Prostate gland (tissue), 2 donors: ENCODE measurements at regions not wholly inside any gene's neighbourhood (a gene's known extent, or its start where the extent isn't known, plus 50 kb on each side); places are given as distances from the start of the nearest gene placed in this dataset.
A peak's percentile ranks its signal among the peaks of the same experiment; 100 is the strongest.

Experiments used
- DNase-seq: peaks from one replicate; pipeline ENCODE4 v3.0.0-alpha.2; 2019; ENCODE audit warnings: low spot score
- H3K27ac ChIP-seq, 2 donors: fragments of 200-600 bp; sonication (generic); 2 replicates each; pipeline ENCODE4 v1.5.1; 2017 to 2019
- H3K27me3 ChIP-seq: fragments of 200-600 bp; sonication (generic); replicated peaks from 2 replicates; pipeline ENCODE4 v1.5.1; 2019; ENCODE audit not compliant: insufficient read depth
- H3K36me3 ChIP-seq, 2 donors: fragments of 200-600 bp; sonication (generic); 1 replicate in 1 of 2; 2 replicates in 1 of 2; pipeline versions ENCODE4 v1.5.1 to v1.8.1; 2017 to 2019
- H3K4me1 ChIP-seq: fragments of 200-600 bp; sonication (generic); replicated peaks from 2 replicates; pipeline ENCODE4 v1.5.1; 2019
- H3K4me3 ChIP-seq, 2 donors: fragments of 200-600 bp; sonication (generic); 2 replicates each; pipeline ENCODE4 v1.5.1; 2017 to 2019
- H3K9me3 ChIP-seq: fragments of 200-600 bp; sonication (generic); 2 replicates; pipeline ENCODE4 v1.5.1; 2017
- POLR2A ChIP-seq: fragments of 450-650 bp; IDR thresholded peaks from one replicate; pipeline ENCODE4 v1.6.1; 2016; ENCODE audit warnings: antibody characterized with exemption, mild to moderate bottlenecking
- POLR2AphosphoS5 ChIP-seq: sonication (generic); formaldehyde crosslinking; IDR thresholded peaks from one replicate; pipeline ENCODE4 v1.6.1; 2017; ENCODE audit warnings: antibody characterized with exemption
- WGBS: methylation state at CpG from one replicate; pipeline ENCODE4 v1.1.5; 2018; 5-methylcytosine and 5-hydroxymethylcytosine counted together
- intact Hi-C: fragments of 100-400 bp; cut with DNase I; formaldehyde crosslinking; loops from one replicate; pipeline ENCODE4 v1.14.2; 2022
- TF ChIP-seq, protein P1 (sequence below), 4 experiments: fragments of 200-600 bp in 2 of 4; fragments of 450-650 bp in 2 of 4; sonication (generic) in 2 of 4; IDR thresholded peaks; 1 replicate in 3 of 4; 2 replicates in 1 of 4; pipeline ENCODE4 v1.5.1; 2016 to 2019; ENCODE audit warnings: antibody characterized with exemption in 4 of 4, mild to moderate bottlenecking in 2 of 4, moderate library complexity in 2 of 4

DNA sequence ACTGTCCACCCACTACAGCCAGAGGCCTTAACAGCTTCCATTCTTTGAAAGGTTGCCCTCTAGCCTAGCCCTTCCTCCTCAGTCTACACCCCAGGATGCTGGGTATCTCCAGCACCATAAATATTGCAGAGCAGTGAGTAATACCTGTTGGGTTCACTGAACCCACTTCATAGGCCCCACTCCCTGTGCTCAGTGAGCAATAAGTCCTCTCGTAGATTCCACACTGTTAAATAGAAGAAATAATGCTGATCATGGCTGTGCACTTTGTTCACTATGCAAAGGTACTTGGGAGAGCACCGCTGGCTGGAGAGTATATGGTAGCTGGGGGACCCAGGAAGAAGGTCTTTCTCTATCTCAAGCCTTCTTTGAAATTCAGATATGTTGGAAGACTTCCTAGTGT is 87.3 kb downstream of the RSPH3 start:
- H3K4me1 ChIP-seq, result no peaks in the 10 kb centered on the region
- H3K36me3 ChIP-seq, result no peaks in the 10 kb centered on the region
- DNase-seq, result no peak
- TF ChIP-seq POLR2AphosphoS5 (no peak), POLR2A (no peak)
- TF ChIP-seq, protein P1, sequence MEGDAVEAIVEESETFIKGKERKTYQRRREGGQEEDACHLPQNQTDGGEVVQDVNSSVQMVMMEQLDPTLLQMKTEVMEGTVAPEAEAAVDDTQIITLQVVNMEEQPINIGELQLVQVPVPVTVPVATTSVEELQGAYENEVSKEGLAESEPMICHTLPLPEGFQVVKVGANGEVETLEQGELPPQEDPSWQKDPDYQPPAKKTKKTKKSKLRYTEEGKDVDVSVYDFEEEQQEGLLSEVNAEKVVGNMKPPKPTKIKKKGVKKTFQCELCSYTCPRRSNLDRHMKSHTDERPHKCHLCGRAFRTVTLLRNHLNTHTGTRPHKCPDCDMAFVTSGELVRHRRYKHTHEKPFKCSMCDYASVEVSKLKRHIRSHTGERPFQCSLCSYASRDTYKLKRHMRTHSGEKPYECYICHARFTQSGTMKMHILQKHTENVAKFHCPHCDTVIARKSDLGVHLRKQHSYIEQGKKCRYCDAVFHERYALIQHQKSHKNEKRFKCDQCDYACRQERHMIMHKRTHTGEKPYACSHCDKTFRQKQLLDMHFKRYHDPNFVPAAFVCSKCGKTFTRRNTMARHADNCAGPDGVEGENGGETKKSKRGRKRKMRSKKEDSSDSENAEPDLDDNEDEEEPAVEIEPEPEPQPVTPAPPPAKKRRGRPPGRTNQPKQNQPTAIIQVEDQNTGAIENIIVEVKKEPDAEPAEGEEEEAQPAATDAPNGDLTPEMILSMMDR (IDR thresholded peaks at IDR 0.05), result no peak
- H3K27me3 ChIP-seq, result no peaks in the 10 kb centered on the region
- H3K4me3 ChIP-seq, result no peak overlapping the region
- H3K9me3 ChIP-seq, result no peaks in the 10 kb centered on the region
- H3K27ac ChIP-seq, result no peak overlapping the region
- 97% methylated on average over 2 of the region's 2 CpGs for WGBS
- intact Hi-C loops, result no loop called here

- intact Hi-C loops, result no loop called here
- Histone ChIP-seq H3K36me3 (no peaks in the 10 kb centered on the region), H3K4me3 (no peak overlapping the region), H3K27me3 (no peaks in the 10 kb centered on the region), H3K9me3 (no peaks in the 10 kb centered on the region), H3K27ac (peak overlapping the region; percentile 75 to 78), H3K4me1 (no peaks in the 10 kb centered on the region)
- no peak for TF ChIP-seq POLR2AphosphoS5
- no peak for TF ChIP-seq POLR2A
- TF ChIP-seq, protein P1 (IDR thresholded peaks at IDR 0.05), result no peak
- WGBS, result 45% methylated on average over 5 of the region's 5 CpGs
- DNase-seq, result no peak
These were observed 88.1 kb downstream of the RSPH3 start for GRCh38 chr6:158911746-158912480.

DNA sequence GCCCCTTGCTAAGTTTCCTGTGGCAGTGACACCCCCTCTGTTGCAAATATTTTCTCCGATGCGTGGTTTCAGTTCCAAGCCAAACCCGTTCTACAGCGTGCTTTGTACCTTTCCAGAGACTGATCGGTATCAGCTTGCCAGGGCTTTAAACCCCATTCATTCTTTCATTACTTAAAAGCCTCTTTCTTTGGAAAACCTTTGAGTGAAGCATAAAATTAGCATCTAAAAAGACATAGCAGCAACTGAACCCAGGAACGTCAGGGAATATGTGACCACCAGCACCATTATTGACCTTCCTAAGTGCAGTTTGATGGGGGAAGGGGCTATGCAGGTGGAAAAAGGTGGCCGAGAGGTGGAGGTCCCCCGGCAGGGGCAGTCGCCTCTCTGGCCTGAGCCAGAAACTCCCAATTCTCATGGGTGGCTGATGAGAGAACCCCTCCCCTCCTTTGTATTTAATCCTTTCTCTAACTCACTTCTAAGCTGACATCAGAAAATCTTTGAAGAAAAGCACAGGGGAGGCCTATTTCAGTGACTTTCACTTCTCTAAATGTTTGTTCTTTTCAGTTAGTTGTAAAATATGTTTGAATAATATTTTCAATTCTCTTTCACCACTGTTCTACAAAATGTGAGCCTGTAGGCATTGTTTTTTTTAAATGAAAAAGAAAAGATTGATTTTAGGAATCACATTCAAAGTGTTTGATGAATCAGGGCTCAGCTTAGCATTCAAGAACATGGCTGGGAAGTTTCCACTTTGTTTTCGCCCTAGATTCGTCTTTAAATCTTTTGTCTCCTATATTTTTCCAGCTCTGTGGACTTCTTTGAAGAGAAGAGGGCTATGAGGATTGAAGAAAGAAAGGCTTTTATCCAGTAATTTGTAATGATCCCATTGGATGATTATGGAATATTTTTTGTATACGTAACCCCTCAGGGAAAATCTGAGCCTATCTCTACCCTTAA is 89.2 kb downstream of the RSPH3 start:
- Histone ChIP-seq H3K4me3 (peak overlapping the region in 1 of 2 donors; percentile 11), H3K36me3 (no peaks in the 10 kb centered on the region), H3K9me3 (no peaks in the 10 kb centered on the region), H3K27me3 (no peaks in the 10 kb centered on the region), H3K4me1 (no peaks in the 10 kb centered on the region), H3K27ac (peak overlapping the region; percentile 75 to 78)
- DNase-seq, result peak; percentile 79
- intact Hi-C loops, result no loop called here
- no peak for TF ChIP-seq POLR2A
- TF ChIP-seq, protein P1 (IDR thresholded peaks at IDR 0.05), result no peak
- peak; percentile 83 for TF ChIP-seq POLR2AphosphoS5
- WGBS, result 28% methylated on average over 12 of the region's 12 CpGs

GRCh38 chr6:158909938-158910337 is 90.1 kb downstream of the RSPH3 start:
- WGBS, result 13% methylated on average over 13 of the region's 13 CpGs

More at GRCh38 chr6:158909938-158910337, 90.1 kb downstream of the RSPH3 start:
- TF ChIP-seq, protein P1 (IDR thresholded peaks at IDR 0.05), result no peak
- TF ChIP-seq POLR2AphosphoS5 (no peak), POLR2A (no peak)
- Histone ChIP-seq H3K4me3 (peak overlapping the region in 1 of 2 donors; percentile 11), H3K36me3 (no peaks in the 10 kb centered on the region), H3K9me3 (no peaks in the 10 kb centered on the region), H3K4me1 (no peaks in the 10 kb centered on the region), H3K27me3 (no peaks in the 10 kb centered on the region), H3K27ac (peak overlapping the region; percentile 75 to 78)
- intact Hi-C loops, result no loop called here
- no peak for DNase-seq
